ENCODE measurements at regions not wholly inside any gene's neighbourhood (a gene's known extent, or its start where the extent isn't known, plus 50 kb on each side); places are given as distances from the start of the nearest gene placed in this dataset.

- TF ChIP-seq ZFP30 (CRISPR knock-in tag; IDR thresholded peaks at IDR 0.05) = no peak
- TF ChIP-seq PPARA (CRISPR knock-in tag; IDR thresholded peaks at IDR 0.05; ENCODE audit: borderline replicate concordance) = no peak
- TF ChIP-seq ESRRG (CRISPR knock-in tag; IDR thresholded peaks at IDR 0.05) = no peak
- TF ChIP-seq ARNTL (CRISPR knock-in tag; IDR thresholded peaks at IDR 0.05; ENCODE audit: borderline replicate concordance, low read depth) = no peak
- TF ChIP-seq RARB (CRISPR knock-in tag; IDR thresholded peaks at IDR 0.05) = no peak
- TF ChIP-seq SNAI2 (CRISPR knock-in tag; IDR thresholded peaks at IDR 0.05) = no peak
- TF ChIP-seq CSDC2 (CRISPR knock-in tag; IDR thresholded peaks at IDR 0.05) = no peak
- TF ChIP-seq CSRNP3 (CRISPR knock-in tag; IDR thresholded peaks at IDR 0.05) = no peak
- no peak for TF ChIP-seq GLIS3 (CRISPR knock-in tag; IDR thresholded peaks at IDR 0.05)
- TF ChIP-seq BACH2 (CRISPR knock-in tag; IDR thresholded peaks at IDR 0.05; ENCODE audit: borderline replicate concordance) = no peak
- no peak for TF ChIP-seq OSR1 (CRISPR knock-in tag; IDR thresholded peaks at IDR 0.05)
- TF ChIP-seq ZNF565 (CRISPR knock-in tag; conservative IDR thresholded peaks at IDR 0.05; ENCODE audit: low read depth) = no peak
- TF ChIP-seq TCF4 (CRISPR knock-in tag; IDR thresholded peaks at IDR 0.05; ENCODE audit: borderline replicate concordance) = no peak
- TF ChIP-seq ZNF8 (CRISPR knock-in tag; IDR thresholded peaks at IDR 0.05) = no peak
- no peak for TF ChIP-seq TSHZ2 (CRISPR knock-in tag; IDR thresholded peaks at IDR 0.05)
- TF ChIP-seq PATZ1 (CRISPR knock-in tag; IDR thresholded peaks at IDR 0.05; ENCODE audit: borderline replicate concordance) = no peak
- no peak for TF ChIP-seq ZC3H10 (CRISPR knock-in tag; IDR thresholded peaks at IDR 0.05)
- TF ChIP-seq, protein P1, sequence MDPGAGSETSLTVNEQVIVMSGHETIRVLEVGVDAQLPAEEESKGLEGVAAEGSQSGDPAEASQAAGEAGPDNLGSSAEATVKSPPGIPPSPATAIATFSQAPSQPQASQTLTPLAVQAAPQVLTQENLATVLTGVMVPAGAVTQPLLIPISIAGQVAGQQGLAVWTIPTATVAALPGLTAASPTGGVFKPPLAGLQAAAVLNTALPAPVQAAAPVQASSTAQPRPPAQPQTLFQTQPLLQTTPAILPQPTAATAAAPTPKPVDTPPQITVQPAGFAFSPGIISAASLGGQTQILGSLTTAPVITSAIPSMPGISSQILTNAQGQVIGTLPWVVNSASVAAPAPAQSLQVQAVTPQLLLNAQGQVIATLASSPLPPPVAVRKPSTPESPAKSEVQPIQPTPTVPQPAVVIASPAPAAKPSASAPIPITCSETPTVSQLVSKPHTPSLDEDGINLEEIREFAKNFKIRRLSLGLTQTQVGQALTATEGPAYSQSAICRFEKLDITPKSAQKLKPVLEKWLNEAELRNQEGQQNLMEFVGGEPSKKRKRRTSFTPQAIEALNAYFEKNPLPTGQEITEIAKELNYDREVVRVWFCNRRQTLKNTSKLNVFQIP (CRISPR knock-in tag; IDR thresholded peaks at IDR 0.05; ENCODE audit: borderline replicate concordance, low read depth) = no peak
- no peak for TF ChIP-seq CREB5 (CRISPR knock-in tag; IDR thresholded peaks at IDR 0.05; ENCODE audit: low read depth)
- TF ChIP-seq ZNF70 (CRISPR knock-in tag; IDR thresholded peaks at IDR 0.05) = no peak
- ATAC-seq = no peak
These were observed 542.6 kb downstream of the ZEB2 start for GRCh38 chr2:143977356-143977755.

DNA sequence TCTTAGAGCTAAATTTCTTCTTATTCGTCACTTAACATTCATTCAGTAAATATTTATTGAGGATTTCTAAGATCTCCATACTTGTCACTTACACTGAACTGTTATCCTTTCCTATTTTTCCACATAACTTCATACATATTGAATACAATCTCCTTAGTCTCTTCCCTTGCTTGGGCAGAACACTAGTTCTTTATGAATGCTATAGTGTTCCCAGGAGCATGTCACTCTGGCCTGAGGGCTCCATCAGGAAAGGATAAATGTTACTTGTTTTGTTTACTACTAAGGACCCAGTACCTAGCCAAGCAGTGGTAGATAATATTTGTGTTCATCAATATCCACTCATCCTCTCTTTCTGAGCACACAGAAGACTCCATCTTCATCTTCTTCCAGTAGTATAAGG is 544.7 kb downstream of the ZEB2 start:
- no peak for ATAC-seq
- TF ChIP-seq BACH2 (CRISPR knock-in tag; IDR thresholded peaks at IDR 0.05; ENCODE audit: borderline replicate concordance) = no peak
- TF ChIP-seq TOX (CRISPR knock-in tag; IDR thresholded peaks at IDR 0.05; ENCODE audit: borderline replicate concordance) = no peak
- TF ChIP-seq SNAI2 (CRISPR knock-in tag; IDR thresholded peaks at IDR 0.05) = no peak
- no peak for TF ChIP-seq GLIS3 (CRISPR knock-in tag; IDR thresholded peaks at IDR 0.05)
- TF ChIP-seq, protein P1 (CRISPR knock-in tag; IDR thresholded peaks at IDR 0.05; ENCODE audit: borderline replicate concordance, low read depth) = no peak
- TF ChIP-seq ESRRG (CRISPR knock-in tag; IDR thresholded peaks at IDR 0.05) = no peak
- no peak for TF ChIP-seq ZC3H10 (CRISPR knock-in tag; IDR thresholded peaks at IDR 0.05)
- TF ChIP-seq CSDC2 (CRISPR knock-in tag; IDR thresholded peaks at IDR 0.05) = no peak
- TF ChIP-seq PPARA (CRISPR knock-in tag; IDR thresholded peaks at IDR 0.05; ENCODE audit: borderline replicate concordance) = no peak
- TF ChIP-seq ARNTL (CRISPR knock-in tag; IDR thresholded peaks at IDR 0.05; ENCODE audit: borderline replicate concordance, low read depth) = no peak
- no peak for TF ChIP-seq TSHZ2 (CRISPR knock-in tag; IDR thresholded peaks at IDR 0.05)
- no peak for TF ChIP-seq ZNF70 (CRISPR knock-in tag; IDR thresholded peaks at IDR 0.05)
- no peak for TF ChIP-seq CSRNP3 (CRISPR knock-in tag; IDR thresholded peaks at IDR 0.05)
